Mammary epithelial cell (primary cell): ENCODE measurements at regions not wholly inside any gene's neighbourhood (a gene's known extent, or its start where the extent isn't known, plus 50 kb on each side); places are given as distances from the start of the nearest gene placed in this dataset.

Experiments used
- CTCF ChIP-seq, 2 donors: IDR thresholded peaks in 1 of 2; conservative IDR thresholded peaks in 1 of 2; 2 replicates each; pipeline ENCODE4 v1.5.1; 2011 to 2012; ENCODE audit warnings: inconsistent platforms in 2 of 2, low read length in 2 of 2, mild to moderate bottlenecking in 2 of 2, control low read depth in 1 of 2, low read depth in 1 of 2; ENCODE audit not compliant: insufficient read depth in 1 of 2; ENCODE audit errors: extremely low read depth in 1 of 2
- EZH2 ChIP-seq: IDR thresholded peaks from 2 replicates; pipeline ENCODE4 v1.6.1; 2012; ENCODE audit warnings: low read length, inconsistent platforms, borderline replicate concordance

GRCh38 chr3:126256251-126256650 lies 75.9 kb upstream of the ALDH1L1 start:
- TF ChIP-seq CTCF (conservative IDR thresholded peaks at IDR 0.05 in 1 of 2, IDR thresholded peaks at IDR 0.05 in 1 of 2; ENCODE audit: extremely low read depth in 1 of 2, insufficient read depth in 1 of 2, low read depth in 1 of 2, low read length in 2 of 2), result no peak
- TF ChIP-seq EZH2, result no peak
